ENCODE measurements at regions not wholly inside any gene's neighbourhood (a gene's known extent, or its start where the extent isn't known, plus 50 kb on each side); places are given as distances from the start of the nearest gene placed in this dataset.
A peak's percentile ranks its signal among the peaks of the same experiment; 100 is the strongest.

- TF ChIP-seq CTCF (IDR thresholded peaks at IDR 0.05; ENCODE audit: insufficient read depth, low read depth, low read length) (no peak), EZH2 (IDR thresholded peaks at IDR 0.05; ENCODE audit: insufficient read depth, low read length) (no peak)
- H3K9ac ChIP-seq (ENCODE audit: low read length), result peak overlapping the region; percentile 43
- H3K4me2 ChIP-seq (ENCODE audit: low read length), result peak overlapping the region; percentile 68
- no peaks in the 10 kb centered on the region for H3K27me3 Mint-ChIP-seq (ENCODE audit: low read depth, unreplicated experiment)
- no peak for FAIRE-seq
- H3K36me3 Mint-ChIP-seq (ENCODE audit: low read depth, unreplicated experiment), result no peaks in the 10 kb centered on the region
- DNase-seq (ENCODE audit: low read depth), result peak; percentile 70
- peak overlapping the region; percentile 96 for H3K27ac Mint-ChIP-seq (ENCODE audit: unreplicated experiment)
- peaks cover 13% of the 10 kb centered on the region for H3K9me3 Mint-ChIP-seq (ENCODE audit: unreplicated experiment)
- H3K36me3 ChIP-seq (ENCODE audit: insufficient read depth, low read length), result no peaks in the 10 kb centered on the region
- H3K4me3 ChIP-seq (ENCODE audit: insufficient read depth, low read depth, low read length), result no peak overlapping the region
- no peak overlapping the region for H3K4me3 Mint-ChIP-seq (ENCODE audit: unreplicated experiment)
- no peaks in the 10 kb centered on the region for H4K20me1 ChIP-seq (ENCODE audit: insufficient read depth, low read length)
- no peaks in the 10 kb centered on the region for H3K9me3 ChIP-seq (ENCODE audit: insufficient read depth, low read depth, low read length)
- no peaks in the 10 kb centered on the region for H3K27me3 ChIP-seq (ENCODE audit: insufficient read depth, low read length)
- H3K4me1 ChIP-seq (ENCODE audit: insufficient read depth, low read length), result peaks cover 50% of the 10 kb centered on the region
- H3K27ac ChIP-seq (ENCODE audit: low read depth, low read length), result peak overlapping the region; percentile 90
- H3K79me2 ChIP-seq (ENCODE audit: insufficient read depth, low read length), result no peaks in the 10 kb centered on the region
- peaks cover 55% of the 10 kb centered on the region for H3K4me1 Mint-ChIP-seq (ENCODE audit: low read depth, unreplicated experiment)
- H2AFZ ChIP-seq (ENCODE audit: low read depth, low read length), result no peak overlapping the region
These were observed 79.8 kb upstream of the F3 start for GRCh38 chr1:94621395-94621794.

- Histone ChIP-seq H2AFZ (ENCODE audit: low read depth, low read length) (no peak overlapping the region), H3K4me2 (ENCODE audit: low read length) (no peak overlapping the region), H3K9ac (ENCODE audit: low read length) (no peak overlapping the region), H3K79me2 (ENCODE audit: insufficient read depth, low read length) (no peaks in the 10 kb centered on the region), H3K4me1 (ENCODE audit: insufficient read depth, low read length) (peaks cover 51% of the 10 kb centered on the region), H3K4me3 (ENCODE audit: insufficient read depth, low read depth, low read length) (no peak overlapping the region), H3K9me3 (ENCODE audit: insufficient read depth, low read depth, low read length) (no peaks in the 10 kb centered on the region), H3K27me3 (ENCODE audit: insufficient read depth, low read length) (no peaks in the 10 kb centered on the region), H3K36me3 (ENCODE audit: insufficient read depth, low read length) (no peaks in the 10 kb centered on the region), H4K20me1 (ENCODE audit: insufficient read depth, low read length) (no peaks in the 10 kb centered on the region), H3K27ac (ENCODE audit: low read depth, low read length) (no peak overlapping the region)
- Mint-ChIP-seq H3K4me1 (ENCODE audit: low read depth, unreplicated experiment) (peaks cover 55% of the 10 kb centered on the region), H3K27me3 (ENCODE audit: low read depth, unreplicated experiment) (no peaks in the 10 kb centered on the region), H3K27ac (ENCODE audit: unreplicated experiment) (peak overlapping the region; percentile 59), H3K36me3 (ENCODE audit: low read depth, unreplicated experiment) (no peaks in the 10 kb centered on the region), H3K4me3 (ENCODE audit: unreplicated experiment) (no peak overlapping the region), H3K9me3 (ENCODE audit: unreplicated experiment) (peaks cover 13% of the 10 kb centered on the region)
- DNase-seq (ENCODE audit: low read depth), result no peak
- TF ChIP-seq EZH2 (IDR thresholded peaks at IDR 0.05; ENCODE audit: insufficient read depth, low read length), result no peak
- no peak for TF ChIP-seq CTCF (IDR thresholded peaks at IDR 0.05; ENCODE audit: insufficient read depth, low read depth, low read length)
- no peak for FAIRE-seq
These were observed 78.9 kb upstream of the F3 start for GRCh38 chr1:94620345-94621031.

GRCh38 chr1:94619731-94620130 is 78.2 kb upstream of the F3 start:
- Mint-ChIP-seq H3K27ac (ENCODE audit: unreplicated experiment) (no peak overlapping the region), H3K4me3 (ENCODE audit: unreplicated experiment) (no peak overlapping the region), H3K4me1 (ENCODE audit: low read depth, unreplicated experiment) (peaks cover 59% of the 10 kb centered on the region), H3K36me3 (ENCODE audit: low read depth, unreplicated experiment) (no peaks in the 10 kb centered on the region), H3K9me3 (ENCODE audit: unreplicated experiment) (peaks cover 13% of the 10 kb centered on the region), H3K27me3 (ENCODE audit: low read depth, unreplicated experiment) (no peaks in the 10 kb centered on the region)
- H3K4me1 ChIP-seq (ENCODE audit: insufficient read depth, low read length), result peaks cover 51% of the 10 kb centered on the region
- DNase-seq (ENCODE audit: low read depth) (no peak), FAIRE-seq (peak; percentile 9)
- no peak overlapping the region for H3K9ac ChIP-seq (ENCODE audit: low read length)
- H3K79me2 ChIP-seq (ENCODE audit: insufficient read depth, low read length), result no peaks in the 10 kb centered on the region
- H3K9me3 ChIP-seq (ENCODE audit: insufficient read depth, low read depth, low read length), result no peaks in the 10 kb centered on the region
- H3K36me3 ChIP-seq (ENCODE audit: insufficient read depth, low read length), result no peaks in the 10 kb centered on the region
- H3K4me2 ChIP-seq (ENCODE audit: low read length), result no peak overlapping the region
- TF ChIP-seq CTCF (IDR thresholded peaks at IDR 0.05; ENCODE audit: insufficient read depth, low read depth, low read length) (no peak), EZH2 (IDR thresholded peaks at IDR 0.05; ENCODE audit: insufficient read depth, low read length) (no peak)
- no peak overlapping the region for H2AFZ ChIP-seq (ENCODE audit: low read depth, low read length)
- H4K20me1 ChIP-seq (ENCODE audit: insufficient read depth, low read length), result no peaks in the 10 kb centered on the region
- no peaks in the 10 kb centered on the region for H3K27me3 ChIP-seq (ENCODE audit: insufficient read depth, low read length)
- H3K4me3 ChIP-seq (ENCODE audit: insufficient read depth, low read depth, low read length), result no peak overlapping the region
- no peak overlapping the region for H3K27ac ChIP-seq (ENCODE audit: low read depth, low read length)
